Gastrocnemius medialis (tissue), 4 donors: ENCODE measurements at regions not wholly inside any gene's neighbourhood (a gene's known extent, or its start where the extent isn't known, plus 50 kb on each side); places are given as distances from the start of the nearest gene placed in this dataset.

ENCODE experiments used
- ATAC-seq, 2 donors: fragments of 150-250 bp; one replicate each; pipeline ENCODE4 v1.9.1; 2016
- DNase-seq, 2 donors: peaks; one replicate each; pipeline ENCODE4 v3.0.0-alpha.2; 2019
- H3K27ac ChIP-seq, 4 donors: fragments of 200-600 bp; sonication (generic); 1 replicate in 1 of 4; 2 replicates in 3 of 4; pipeline ENCODE4 v1.5.1; 2016 to 2018; ENCODE audit warnings: mild to moderate bottlenecking in 2 of 4, moderate library complexity in 1 of 4
- H3K27me3 ChIP-seq, 3 donors: fragments of 200-600 bp; sonication (generic) in 2 of 3; 1 replicate in 1 of 3; 2 replicates in 2 of 3; pipeline versions ENCODE4 v1.5.1 to v1.6.0; 2016 to 2019; ENCODE audit warnings: mild to moderate bottlenecking in 1 of 3, moderate library complexity in 1 of 3
- H3K36me3 ChIP-seq, 2 donors: fragments of 200-600 bp; sonication (generic) in 1 of 2; one replicate each; pipeline ENCODE4 v1.5.1; 2017 to 2018
- H3K4me1 ChIP-seq, 2 donors: fragments of 200-600 bp; sonication (generic) in 1 of 2; one replicate each; pipeline ENCODE4 v1.5.1; 2016 to 2017; ENCODE audit warnings: mild to moderate bottlenecking in 2 of 2
- H3K4me3 ChIP-seq, 4 donors: fragments of 200-600 bp; sonication (generic) in 3 of 4; 1 replicate in 1 of 4; 2 replicates in 3 of 4; pipeline ENCODE4 v1.5.1; 2016 to 2019; ENCODE audit warnings: mild to moderate bottlenecking in 2 of 4
- H3K9me3 ChIP-seq, 3 donors: fragments of 200-600 bp; sonication (generic) in 2 of 3; 1 replicate in 1 of 3; 2 replicates in 2 of 3; pipeline ENCODE4 v1.5.1; 2016 to 2019
- CTCF ChIP-seq, 5 experiments: fragments of 450-650 bp in 3 of 5; fragments of 200-600 bp in 2 of 5; sonication (generic) in 2 of 5; IDR thresholded peaks in 4 of 5; conservative IDR thresholded peaks in 1 of 5; 1 replicate in 4 of 5; 2 replicates in 1 of 5; pipeline ENCODE4 v1.5.1; 2016 to 2019; ENCODE audit warnings: antibody characterized with exemption in 5 of 5, mild to moderate bottlenecking in 3 of 5, moderate library complexity in 3 of 5
- POLR2A ChIP-seq, 2 donors: fragments of 450-650 bp; IDR thresholded peaks; one replicate each; pipeline ENCODE4 v1.6.1; 2017; ENCODE audit warnings: antibody characterized with exemption in 2 of 2, mild to moderate bottlenecking in 2 of 2, moderate library complexity in 2 of 2
- in situ Hi-C, 4 donors: fragments of 200-750 bp; cut with MboI; loops; one replicate each; pipeline versions ENCODE4 v1.15.0 to v1.8.0; 2017; ENCODE audit warnings: low sequenced_read_pairs in 4 of 4
- intact Hi-C: fragments of 100-400 bp; cut with DNase I; formaldehyde crosslinking; loops from one replicate; pipeline ENCODE4 v1.15.1; 2023; ENCODE audit warnings: low total_unique reads

GRCh38 chr5:130985776-130986175, 179.3 kb downstream of the HINT1 start:
- DNase-seq (no peak), ATAC-seq (no peak)
- Histone ChIP-seq H3K27me3 (no peaks in the 10 kb centered on the region), H3K9me3 (no peaks in the 10 kb centered on the region), H3K4me1 (no peaks in the 10 kb centered on the region), H3K27ac (no peak overlapping the region), H3K4me3 (no peak overlapping the region), H3K36me3 (no peaks in the 10 kb centered on the region)
- in situ Hi-C loops, result no loop called here
- TF ChIP-seq CTCF (IDR thresholded peaks at IDR 0.05 in 4 of 5, conservative IDR thresholded peaks at IDR 0.05 in 1 of 5), result no peak
- TF ChIP-seq POLR2A (IDR thresholded peaks at IDR 0.05), result no peak
- intact Hi-C loops, result no loop called here

GRCh38 chr5:130981663-130982062, 183.4 kb downstream of the HINT1 start:
- no peak for DNase-seq
- H3K27me3 ChIP-seq, result no peaks in the 10 kb centered on the region
- TF ChIP-seq CTCF (IDR thresholded peaks at IDR 0.05 in 4 of 5, conservative IDR thresholded peaks at IDR 0.05 in 1 of 5) (no peak), POLR2A (IDR thresholded peaks at IDR 0.05) (no peak)
- in situ Hi-C loops (no loop called here), intact Hi-C loops (no loop called here)
- H3K4me1 ChIP-seq, result no peaks in the 10 kb centered on the region
- no peak overlapping the region for H3K4me3 ChIP-seq
- no peaks in the 10 kb centered on the region for H3K9me3 ChIP-seq
- no peaks in the 10 kb centered on the region for H3K36me3 ChIP-seq
- H3K27ac ChIP-seq, result no peak overlapping the region
- no peak for ATAC-seq

- no peaks in the 10 kb centered on the region for H3K4me1 ChIP-seq
- DNase-seq, result no peak
- TF ChIP-seq CTCF (IDR thresholded peaks at IDR 0.05 in 4 of 5, conservative IDR thresholded peaks at IDR 0.05 in 1 of 5), result no peak
- TF ChIP-seq POLR2A (IDR thresholded peaks at IDR 0.05), result no peak
These were observed 186.6 kb downstream of the HINT1 start for GRCh38 chr5:130978475-130978874.

GRCh38 chr5:130976493-130976892, 188.6 kb downstream of the HINT1 start:
- Histone ChIP-seq H3K4me3 (no peak overlapping the region), H3K27ac (no peak overlapping the region), H3K4me1 (no peaks in the 10 kb centered on the region), H3K9me3 (no peaks in the 10 kb centered on the region), H3K36me3 (no peaks in the 10 kb centered on the region), H3K27me3 (no peaks in the 10 kb centered on the region)
- TF ChIP-seq POLR2A (IDR thresholded peaks at IDR 0.05) (no peak), CTCF (IDR thresholded peaks at IDR 0.05 in 4 of 5, conservative IDR thresholded peaks at IDR 0.05 in 1 of 5) (no peak)
- DNase-seq (no peak), ATAC-seq (no peak)
- intact Hi-C loops (no loop called here), in situ Hi-C loops (no loop called here)

More at GRCh38 chr5:130978475-130978874, 186.6 kb downstream of the HINT1 start:
- in situ Hi-C loops, result no loop called here
- ATAC-seq, result no peak
- Histone ChIP-seq H3K9me3 (no peaks in the 10 kb centered on the region), H3K27me3 (no peaks in the 10 kb centered on the region), H3K27ac (no peak overlapping the region), H3K4me3 (no peak overlapping the region), H3K36me3 (no peaks in the 10 kb centered on the region)
- intact Hi-C loops, result no loop called here

- ATAC-seq, result no peak
- in situ Hi-C loops (no loop called here), intact Hi-C loops (no loop called here)
- Histone ChIP-seq H3K27me3 (no peaks in the 10 kb centered on the region), H3K27ac (no peak overlapping the region), H3K4me1 (no peaks in the 10 kb centered on the region), H3K9me3 (no peaks in the 10 kb centered on the region), H3K36me3 (no peaks in the 10 kb centered on the region), H3K4me3 (no peak overlapping the region)
- DNase-seq, result no peak
- no peak for TF ChIP-seq CTCF (IDR thresholded peaks at IDR 0.05 in 4 of 5, conservative IDR thresholded peaks at IDR 0.05 in 1 of 5)
- no peak for TF ChIP-seq POLR2A (IDR thresholded peaks at IDR 0.05)
These were observed 189.2 kb downstream of the HINT1 start for GRCh38 chr5:130975847-130976246.
